D721Med (cell line): ENCODE measurements at regions not wholly inside any gene's neighbourhood (a gene's known extent, or its start where the extent isn't known, plus 50 kb on each side); places are given as distances from the start of the nearest gene placed in this dataset.
"Not testable (repeated sequence)": the region's sequence is repeated elsewhere in the genome, so short reads cannot be mapped to it uniquely, and the experiment has no call there.

Source experiments
- DNase-seq: peaks from one replicate; pipeline ENCODE4 v3.0.0; 2011; ENCODE audit warnings: low spot score; ENCODE audit not compliant: insufficient read length
- FAIRE-seq: peaks from 2 replicates; lab custom pipeline; 2011; peaks lifted over from hg19 to GRCh38; lab: Jason Lieb, UNC
- TF ChIP-seq, protein P1 (sequence below): IDR thresholded peaks from 2 replicates; pipeline ENCODE4 v1.5.1; 2012; ENCODE audit warnings: mild to moderate bottlenecking, control low read depth; ENCODE audit not compliant: insufficient read depth; ENCODE audit errors: missing control alignments

DNA sequence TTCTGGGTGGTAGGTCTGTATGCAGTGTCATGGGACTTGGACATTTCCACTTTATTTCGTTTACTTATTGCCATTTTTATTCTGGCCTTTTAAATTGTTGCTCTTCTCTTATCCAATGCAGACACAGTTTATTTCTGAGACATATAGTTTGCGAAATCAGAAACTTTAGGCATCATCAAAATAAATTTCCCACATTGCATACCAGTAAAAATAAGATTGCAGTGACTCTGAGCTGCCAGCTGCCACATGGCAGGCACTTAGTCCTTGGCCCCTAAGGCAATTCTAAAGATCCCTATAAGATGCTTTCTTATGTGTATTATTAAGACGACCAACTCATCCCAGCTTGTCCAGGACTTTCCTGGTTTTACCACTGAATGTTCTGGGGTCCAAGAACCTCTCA lies 81.8 kb upstream of the ANKRD1 start:
- TF ChIP-seq, protein P1, sequence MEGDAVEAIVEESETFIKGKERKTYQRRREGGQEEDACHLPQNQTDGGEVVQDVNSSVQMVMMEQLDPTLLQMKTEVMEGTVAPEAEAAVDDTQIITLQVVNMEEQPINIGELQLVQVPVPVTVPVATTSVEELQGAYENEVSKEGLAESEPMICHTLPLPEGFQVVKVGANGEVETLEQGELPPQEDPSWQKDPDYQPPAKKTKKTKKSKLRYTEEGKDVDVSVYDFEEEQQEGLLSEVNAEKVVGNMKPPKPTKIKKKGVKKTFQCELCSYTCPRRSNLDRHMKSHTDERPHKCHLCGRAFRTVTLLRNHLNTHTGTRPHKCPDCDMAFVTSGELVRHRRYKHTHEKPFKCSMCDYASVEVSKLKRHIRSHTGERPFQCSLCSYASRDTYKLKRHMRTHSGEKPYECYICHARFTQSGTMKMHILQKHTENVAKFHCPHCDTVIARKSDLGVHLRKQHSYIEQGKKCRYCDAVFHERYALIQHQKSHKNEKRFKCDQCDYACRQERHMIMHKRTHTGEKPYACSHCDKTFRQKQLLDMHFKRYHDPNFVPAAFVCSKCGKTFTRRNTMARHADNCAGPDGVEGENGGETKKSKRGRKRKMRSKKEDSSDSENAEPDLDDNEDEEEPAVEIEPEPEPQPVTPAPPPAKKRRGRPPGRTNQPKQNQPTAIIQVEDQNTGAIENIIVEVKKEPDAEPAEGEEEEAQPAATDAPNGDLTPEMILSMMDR: no peak
- DNase-seq (no peak), FAIRE-seq (no peak)

DNA sequence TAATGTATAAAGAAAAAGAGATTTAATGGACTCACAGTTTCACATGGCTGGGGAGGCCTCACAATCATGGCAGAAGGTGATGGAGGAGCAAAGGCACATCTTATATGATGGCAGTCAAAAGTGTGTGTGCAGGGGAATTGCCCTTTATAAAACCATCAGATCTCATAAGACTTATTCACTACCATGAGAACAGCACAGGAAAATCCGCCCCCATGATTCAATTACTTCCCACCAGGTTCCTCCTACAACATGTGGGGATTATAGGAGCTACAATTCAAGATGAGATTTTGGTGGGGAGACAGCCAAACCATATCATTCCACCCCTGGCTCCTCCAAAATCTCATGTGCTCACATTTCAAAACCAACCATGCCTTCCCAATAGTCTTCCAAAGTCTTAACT lies 82.5 kb upstream of the ANKRD1 start:
- not testable (repeated sequence) for FAIRE-seq, DNase-seq

DNA sequence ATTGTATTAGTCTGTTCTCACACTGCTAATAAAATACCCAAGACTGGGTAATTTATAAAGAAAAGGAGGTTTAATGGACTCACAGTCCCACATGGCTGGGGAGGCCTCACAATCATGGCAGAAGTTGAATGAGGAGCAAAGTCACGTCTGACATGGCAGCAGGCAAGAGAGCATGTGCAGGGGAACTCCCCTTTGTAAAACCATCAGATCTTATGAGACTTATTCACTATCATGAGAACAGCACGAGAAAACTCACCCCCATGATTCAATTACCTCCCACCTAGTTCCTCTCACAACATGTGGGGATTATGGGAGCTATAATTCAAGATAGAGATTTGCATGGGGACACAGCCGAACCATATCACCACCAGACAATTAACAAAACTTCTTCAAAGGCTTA lies 84.4 kb upstream of the ANKRD1 start:
- FAIRE-seq, DNase-seq: not testable (repeated sequence)

DNA sequence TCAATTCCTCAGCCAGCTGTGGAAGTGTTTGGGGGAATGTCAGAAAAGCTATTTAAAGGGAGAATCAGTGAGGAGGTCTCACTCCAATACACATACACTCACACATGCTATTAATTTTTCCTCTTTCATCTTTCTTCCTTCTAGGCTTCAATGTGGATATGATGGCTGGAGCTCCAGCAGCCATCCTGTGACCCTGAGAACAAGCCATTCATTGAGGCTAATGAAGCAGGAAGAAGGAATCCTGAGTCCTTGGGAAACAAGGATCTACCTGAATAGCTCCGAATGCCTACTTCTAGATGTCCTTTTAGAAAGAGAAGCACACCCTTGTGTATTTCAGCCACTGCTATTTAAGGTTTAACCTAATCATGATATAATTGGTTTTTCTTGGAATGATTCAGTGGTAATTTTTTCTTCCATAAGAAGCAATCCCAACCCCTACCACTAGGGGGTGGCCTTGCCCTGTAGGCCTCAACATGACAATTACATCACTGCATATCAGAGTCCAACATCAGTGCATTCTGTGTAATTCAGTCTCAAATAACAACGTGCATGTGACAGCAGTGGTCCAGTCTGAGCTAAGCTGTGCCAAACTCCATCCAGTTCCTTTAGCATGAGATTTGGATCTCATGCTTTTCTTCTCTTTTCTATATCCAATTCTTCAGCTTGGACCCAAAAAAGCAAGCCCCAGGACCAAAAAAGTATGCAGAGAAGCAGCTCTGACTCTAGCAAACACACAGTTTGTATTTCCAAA lies 85.3 kb upstream of the ANKRD1 start:
- TF ChIP-seq, protein P1: peak; percentile 58
- FAIRE-seq: no peak
- no peak for DNase-seq

DNA sequence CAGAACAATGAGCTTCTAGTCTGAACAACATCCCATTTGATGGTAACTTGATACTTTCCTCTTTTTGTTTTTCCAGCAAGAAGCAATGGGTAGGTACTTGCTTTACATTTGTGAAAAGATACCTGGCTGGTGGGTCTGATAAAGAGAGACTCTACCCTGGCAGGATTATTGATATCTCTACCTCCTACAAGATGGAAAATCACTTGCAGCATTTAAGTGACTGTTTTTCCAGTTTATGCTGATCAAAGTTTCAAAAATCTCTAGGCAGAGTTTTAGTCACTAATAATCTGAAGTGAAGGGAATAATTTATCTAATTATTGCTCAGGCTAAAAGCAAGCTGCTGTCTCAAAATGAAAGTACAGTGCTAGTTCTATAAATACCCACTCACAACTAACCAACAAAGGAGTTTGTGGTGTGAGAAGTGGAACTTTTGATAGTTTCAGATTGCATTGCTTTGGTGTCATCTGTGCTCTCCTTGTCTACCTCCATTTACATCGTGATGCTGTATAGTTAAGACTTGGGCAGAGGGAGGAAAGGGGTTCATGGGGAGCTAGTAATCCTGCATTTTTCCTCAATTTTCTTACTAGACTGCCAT lies 86.0 kb upstream of the ANKRD1 start:
- TF ChIP-seq, protein P1: no peak
- FAIRE-seq: no peak
- DNase-seq: no peak

DNA sequence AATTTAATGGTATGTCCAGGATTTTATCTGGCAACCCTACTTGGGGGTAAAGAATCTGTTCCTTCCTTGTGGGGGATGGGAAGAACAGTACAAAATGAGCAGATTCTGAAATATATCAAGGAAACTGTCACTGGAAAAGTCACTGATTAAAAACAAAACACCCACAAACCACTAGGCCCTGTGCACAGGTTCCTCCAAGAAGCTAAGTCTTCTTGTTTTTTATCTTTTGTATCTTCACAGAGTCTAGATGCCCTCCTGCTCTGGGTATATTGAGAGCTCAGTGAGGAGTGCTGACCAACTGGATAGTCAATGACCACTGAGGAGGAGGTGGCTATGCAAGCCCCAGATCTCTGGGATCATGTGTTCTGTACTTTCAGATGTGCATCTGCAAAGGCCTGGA lies 86.8 kb upstream of the ANKRD1 start:
- TF ChIP-seq, protein P1: no peak
- FAIRE-seq: no peak
- DNase-seq: no peak

DNA sequence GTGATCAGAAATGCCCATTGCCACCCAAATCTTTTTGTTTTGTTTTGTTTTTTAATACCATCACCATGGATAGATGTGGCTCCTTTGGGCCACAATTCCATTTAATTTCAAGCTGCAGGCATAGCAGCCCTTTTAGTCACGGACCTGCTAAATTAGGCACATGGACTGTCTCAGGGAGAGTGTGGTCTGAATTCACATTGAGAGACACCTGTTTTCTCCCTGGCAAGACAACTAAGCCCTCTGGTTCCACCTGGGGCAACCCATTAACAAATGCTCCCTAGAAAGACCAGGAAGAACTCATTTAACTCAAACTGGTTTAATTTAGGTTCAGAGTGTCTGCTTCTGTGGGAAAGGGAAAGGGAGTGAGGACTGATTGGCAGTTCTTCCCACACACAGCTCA lies 88.2 kb upstream of the ANKRD1 start:
- FAIRE-seq: no peak

DNA sequence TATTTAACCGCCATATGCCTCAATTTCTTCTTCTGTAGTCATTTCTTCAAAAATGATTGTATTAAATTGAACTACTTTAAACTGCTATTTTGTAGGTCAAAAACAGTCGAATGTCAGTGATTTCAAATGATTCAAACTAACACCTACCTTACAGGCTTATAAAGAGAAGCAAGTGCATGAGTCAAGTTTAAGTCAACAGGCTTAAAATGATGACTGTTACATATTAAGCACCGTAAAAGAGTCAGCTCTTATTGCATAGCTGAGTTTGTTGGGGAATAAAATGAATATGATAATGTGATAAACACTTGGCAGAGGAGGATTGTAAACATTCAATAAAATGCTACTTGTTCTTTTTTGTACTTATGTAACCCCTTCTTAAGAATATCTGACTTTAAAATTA lies 90.1 kb upstream of the ANKRD1 start:
- DNase-seq: no peak
- no peak for FAIRE-seq
- TF ChIP-seq, protein P1: no peak

More for the DNA sequence above, 88.2 kb upstream of the ANKRD1 start:
- TF ChIP-seq, protein P1: no peak
- no peak for DNase-seq
